Left cardiac atrium (tissue), 4 donors: ENCODE measurements at regions not wholly inside any gene's neighbourhood (a gene's known extent, or its start where the extent isn't known, plus 50 kb on each side); places are given as distances from the start of the nearest gene placed in this dataset.
"Not testable (repeated sequence)": the region's sequence is repeated elsewhere in the genome, so short reads cannot be mapped to it uniquely, and the experiment has no call there.

Experiments
- ATAC-seq, 2 donors: fragments of 200-7000 bp; cut with Tn5 transposase; one replicate each; pipeline ENCODE4 v1.9.1; 2020; ENCODE audit warnings: mild to moderate bottlenecking in 2 of 2, moderate library complexity in 2 of 2
- DNase-seq: peaks from one replicate; pipeline ENCODE4 v3.0.0-alpha.2; 2020
- intact Hi-C, 2 donors: fragments of 100-400 bp; cut with DNase I; formaldehyde crosslinking; loops; one replicate each; pipeline versions ENCODE4 v1.14.1 to v1.15.1; 2022 to 2023
- donor health status: DM: no; HTN: yes; CAD: no.
- donor health status: DM: no; HTN: yes; CAD: no; lungs with severe emphysema.
- donor health status: DM: yes; HTN: yes; CAD: no.
- donor health status: Dilated cardiomyopathy.

DNA sequence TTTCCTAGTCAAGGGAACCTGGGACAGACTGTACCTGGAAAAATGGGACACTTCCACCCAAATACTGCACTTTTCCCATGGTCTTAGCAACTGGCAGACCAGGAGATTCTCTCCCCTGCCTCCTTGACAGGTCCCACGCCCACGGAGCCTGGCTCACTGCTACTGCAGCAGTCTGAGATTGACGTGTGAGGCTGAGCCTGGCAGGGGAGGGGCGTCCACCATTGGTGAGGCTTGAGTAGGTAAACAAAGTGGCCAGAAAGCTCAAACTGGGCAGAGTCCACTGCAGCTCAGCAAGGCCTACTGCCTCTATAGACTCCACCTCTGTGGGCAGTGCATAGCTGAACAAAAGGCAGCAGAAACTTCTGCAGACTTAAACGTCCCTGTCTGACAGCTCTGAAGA, 301.4 kb downstream of the SLITRK2 start:
- intact Hi-C loops, ATAC-seq, DNase-seq: not testable (repeated sequence)

DNA sequence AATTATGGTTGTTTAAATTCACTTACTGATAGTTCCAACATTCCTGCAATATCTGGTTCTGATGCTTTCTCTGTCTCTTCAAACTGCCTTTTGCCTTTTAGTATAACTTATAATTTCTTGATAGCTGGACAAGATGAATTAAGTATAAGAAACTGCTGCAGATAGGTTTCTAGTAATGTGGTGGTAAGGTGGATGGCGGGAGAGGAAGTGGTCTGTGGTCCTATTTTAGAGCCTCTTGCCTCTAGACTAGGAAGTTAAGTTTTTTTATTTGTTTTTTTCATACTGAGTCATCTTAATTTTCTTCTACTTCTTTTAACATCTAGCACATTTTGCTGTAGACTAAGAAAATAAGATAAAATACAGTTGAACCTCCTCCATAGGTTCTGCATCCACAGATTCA, 310.0 kb downstream of the SLITRK2 start:
- ATAC-seq (no peak), DNase-seq (no peak)
- intact Hi-C loops = no loop called here

DNA sequence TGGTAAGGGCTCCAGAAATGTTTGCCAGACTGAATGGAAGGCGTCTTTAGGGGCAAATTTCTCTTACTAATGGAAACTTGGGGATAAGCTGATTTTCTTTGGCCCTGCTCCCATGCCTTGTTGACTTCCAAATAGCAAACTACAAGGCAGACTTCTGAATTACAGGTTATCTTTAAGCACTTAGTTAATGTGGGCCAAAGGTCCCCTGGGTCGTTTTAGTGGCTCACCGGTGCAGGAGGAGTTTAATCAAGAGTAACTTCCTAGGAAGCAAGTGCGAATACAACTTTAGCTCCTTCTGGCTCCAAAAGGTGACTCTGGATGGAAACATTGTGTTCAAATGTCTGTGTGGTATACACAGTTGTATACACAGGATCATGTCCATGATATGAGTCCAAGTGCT, 323.6 kb downstream of the SLITRK2 start:
- ATAC-seq = no peak
- DNase-seq = no peak
- intact Hi-C loops = no loop called here

DNA sequence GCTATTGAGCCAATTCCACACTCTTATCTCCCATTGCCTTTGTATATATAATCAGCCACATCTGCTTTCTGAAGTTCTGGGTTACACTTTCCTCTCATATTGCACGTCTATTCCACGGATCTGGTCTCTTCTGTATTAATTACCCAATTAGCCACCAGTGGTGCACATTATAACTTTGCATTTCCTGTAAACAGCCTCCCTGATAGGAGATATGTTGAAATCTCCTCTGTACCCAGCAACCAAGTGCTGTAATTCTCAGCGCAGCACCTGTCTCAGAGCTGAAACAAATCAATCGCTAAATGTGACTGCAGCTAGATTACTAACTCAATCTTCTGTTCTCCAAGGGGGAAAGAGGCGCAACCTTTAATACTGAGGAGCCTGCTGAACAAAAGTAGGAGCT, 326.4 kb downstream of the SLITRK2 start:
- no peak for DNase-seq
- no peak for ATAC-seq
- intact Hi-C loops = no loop called here

DNA sequence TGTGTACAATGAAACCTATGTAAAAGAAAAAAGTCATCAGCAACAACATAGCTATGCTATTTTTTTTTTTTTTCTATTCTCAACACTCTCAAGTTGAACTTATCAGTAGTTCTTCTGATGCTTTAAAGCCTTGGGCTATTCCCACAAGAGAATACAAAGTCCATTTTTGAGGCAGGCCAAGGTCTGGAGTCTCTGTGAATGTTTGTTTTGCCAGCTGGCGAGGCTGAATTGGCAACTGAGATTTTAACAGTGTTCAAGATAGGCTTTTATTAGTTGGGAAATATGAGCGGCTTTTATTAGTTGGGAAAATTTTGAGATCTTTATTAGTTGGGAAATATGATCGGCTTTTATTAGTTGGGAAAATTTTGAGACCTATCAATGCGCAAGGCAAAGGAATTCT, 336.6 kb downstream of the SLITRK2 start:
- DNase-seq (no peak), ATAC-seq (no peak)
- intact Hi-C loops = no loop called here

DNA sequence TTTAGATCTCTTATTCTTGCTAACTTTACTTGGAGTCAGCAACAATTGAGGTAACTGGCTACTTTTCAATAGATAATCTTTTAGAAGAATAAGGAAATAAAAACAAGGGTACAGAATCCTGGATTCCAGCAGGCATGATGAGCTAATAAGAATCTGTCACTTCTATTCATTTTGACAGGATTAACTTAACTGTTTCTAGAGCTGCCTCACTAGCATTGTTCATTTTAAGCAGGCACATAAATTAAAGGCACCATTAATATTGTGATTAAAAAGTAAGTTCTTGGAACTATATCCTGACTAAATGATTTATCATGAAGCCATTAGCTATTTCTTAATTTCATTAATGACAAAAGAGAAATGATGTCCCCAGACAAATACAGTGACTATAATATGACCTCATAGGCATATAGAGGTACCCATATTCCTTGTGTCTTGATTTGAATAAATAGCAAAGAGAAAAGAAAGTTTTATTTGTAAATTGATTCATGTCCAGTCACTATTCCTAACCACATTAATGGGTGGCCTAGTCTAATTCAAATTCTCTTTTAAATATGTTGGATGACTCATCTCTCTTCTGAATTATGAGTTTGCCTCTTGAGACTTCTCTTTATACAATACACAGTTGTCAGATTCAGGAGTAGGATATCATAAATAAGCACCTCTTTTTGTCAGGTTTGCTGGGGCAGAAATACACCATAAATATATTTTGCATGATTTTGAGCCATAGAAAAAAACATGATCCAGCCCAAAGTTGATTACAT, 343.0 kb downstream of the SLITRK2 start:
- no peak for DNase-seq
- intact Hi-C loops = no loop called here
- no peak for ATAC-seq

DNA sequence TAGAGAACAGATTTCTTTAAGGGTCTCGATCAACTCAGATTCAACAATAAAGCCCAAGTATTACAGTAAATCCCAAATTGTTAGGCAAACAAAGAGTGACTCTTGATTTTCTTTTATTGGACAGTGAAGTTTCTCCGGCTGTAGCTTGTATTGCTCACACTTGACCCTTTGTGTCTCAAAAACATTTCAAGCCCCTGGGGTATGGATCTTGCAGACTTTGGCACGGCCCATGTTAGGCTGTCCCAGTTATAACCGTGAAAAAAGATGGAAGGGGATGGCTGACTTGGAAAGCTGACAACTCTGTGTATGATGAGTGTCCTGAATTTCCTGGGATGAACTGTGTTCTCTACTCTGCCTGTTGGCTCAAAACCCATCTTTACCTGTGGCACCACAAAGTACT, 356.1 kb downstream of the SLITRK2 start:
- ATAC-seq = peak in 1 of 2 donors; percentile 59
- no peak for DNase-seq
- intact Hi-C loops = no loop called here

DNA sequence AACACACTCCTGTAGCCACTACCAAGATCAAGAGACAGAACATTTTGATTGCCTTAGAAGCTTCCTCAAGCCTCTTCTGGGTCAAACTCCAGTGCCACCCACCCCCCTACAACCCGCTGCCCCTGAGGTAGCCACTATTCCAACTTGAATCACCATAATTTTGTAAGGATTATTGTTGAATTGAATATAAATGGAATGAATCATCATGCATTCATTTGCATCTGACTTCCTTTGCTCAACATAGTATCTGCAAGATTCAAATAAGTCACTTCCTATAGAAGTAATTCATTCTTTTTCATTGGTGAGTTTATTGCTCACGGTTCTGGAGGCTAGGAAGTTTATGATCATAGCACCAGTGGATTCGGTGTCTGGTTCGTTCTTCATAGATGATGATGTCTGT, 364.2 kb downstream of the SLITRK2 start:
- ATAC-seq = no peak
- intact Hi-C loops = no loop called here
- DNase-seq = no peak

DNA sequence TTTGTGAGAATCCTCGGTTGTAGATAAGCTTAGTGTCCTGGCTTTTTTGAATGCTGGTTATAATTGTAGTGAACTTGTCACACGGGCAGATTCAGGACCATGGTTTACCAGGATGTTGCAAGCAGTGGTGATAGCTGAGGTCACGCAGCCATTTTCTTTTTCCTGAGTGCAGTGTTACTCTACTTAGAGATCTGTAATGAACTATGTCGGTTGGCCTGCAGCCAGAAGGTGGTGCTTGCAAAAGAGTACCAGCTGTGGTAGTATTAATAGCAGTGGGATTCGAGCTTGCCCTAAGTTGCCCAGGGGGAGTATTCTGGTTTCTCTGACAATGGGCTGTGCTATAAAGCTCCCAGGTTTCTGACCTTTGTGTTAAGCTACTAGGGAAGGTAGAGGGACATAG, 368.9 kb downstream of the SLITRK2 start:
- ATAC-seq (peak in 1 of 2 donors; percentile 23), DNase-seq (no peak)

DNA sequence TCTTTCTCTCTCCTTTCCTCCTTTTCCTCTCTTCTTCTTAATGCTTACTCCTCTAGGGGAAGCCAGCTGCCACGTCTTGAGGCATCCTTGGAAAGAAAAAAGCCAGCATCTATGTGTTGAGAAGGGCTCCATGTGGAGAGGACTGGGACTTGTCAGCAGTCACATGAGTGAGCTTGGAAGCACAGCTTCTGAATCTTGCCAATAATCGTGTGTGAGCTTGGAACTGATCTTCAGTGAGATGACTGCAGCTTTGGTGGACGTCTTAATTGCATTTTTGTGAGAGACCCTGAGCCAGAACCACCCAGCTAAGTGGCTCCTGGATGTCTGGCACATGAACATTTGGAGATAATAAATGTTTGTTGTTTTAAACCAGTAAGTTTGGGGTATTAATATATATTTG, 371.7 kb downstream of the SLITRK2 start:
- DNase-seq = no peak
- intact Hi-C loops = no loop called here
- no peak for ATAC-seq

More for the DNA sequence above, 368.9 kb downstream of the SLITRK2 start:
- intact Hi-C loops = no loop called here

DNA sequence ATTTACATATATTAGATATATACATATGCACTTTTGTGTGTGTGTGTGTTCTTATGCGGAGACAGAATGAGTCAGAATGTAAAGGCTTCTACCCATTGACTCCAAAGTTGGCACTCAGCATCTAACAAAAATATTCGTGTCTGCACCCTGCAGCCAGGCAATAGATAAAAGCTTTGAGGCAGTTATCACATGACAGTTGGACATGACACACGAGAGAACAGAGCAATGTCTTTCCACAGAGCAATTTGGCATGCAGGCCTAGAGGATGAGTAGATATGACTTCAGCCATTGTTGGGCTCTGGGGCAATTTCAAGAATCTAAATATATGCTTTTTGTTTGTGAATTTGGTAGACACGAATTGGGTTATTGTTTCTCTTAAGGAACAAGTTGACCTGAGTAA, 391.2 kb downstream of the SLITRK2 start:
- intact Hi-C loops = no loop called here
- DNase-seq (no peak), ATAC-seq (no peak)

DNA sequence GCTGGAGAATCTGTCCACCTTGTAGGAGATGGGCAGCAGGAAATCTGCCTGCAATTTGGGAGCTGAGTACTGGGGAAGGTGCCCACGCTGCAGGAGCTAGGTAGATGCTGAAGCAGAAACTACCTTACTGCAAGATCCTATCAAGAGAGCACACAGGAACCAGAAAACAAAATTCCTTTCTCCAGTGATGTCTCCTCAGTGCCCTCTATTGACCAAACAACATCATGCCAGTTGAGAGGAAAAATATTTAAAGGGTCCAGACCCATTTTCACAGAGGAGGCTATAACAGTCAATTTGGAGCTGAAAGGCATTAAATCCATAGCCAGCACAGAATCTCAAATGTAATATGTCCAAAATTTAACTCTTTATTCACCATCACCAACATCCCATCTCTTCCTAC, 406.8 kb downstream of the SLITRK2 start:
- DNase-seq (no peak), ATAC-seq (no peak)
- intact Hi-C loops = no loop called here

DNA sequence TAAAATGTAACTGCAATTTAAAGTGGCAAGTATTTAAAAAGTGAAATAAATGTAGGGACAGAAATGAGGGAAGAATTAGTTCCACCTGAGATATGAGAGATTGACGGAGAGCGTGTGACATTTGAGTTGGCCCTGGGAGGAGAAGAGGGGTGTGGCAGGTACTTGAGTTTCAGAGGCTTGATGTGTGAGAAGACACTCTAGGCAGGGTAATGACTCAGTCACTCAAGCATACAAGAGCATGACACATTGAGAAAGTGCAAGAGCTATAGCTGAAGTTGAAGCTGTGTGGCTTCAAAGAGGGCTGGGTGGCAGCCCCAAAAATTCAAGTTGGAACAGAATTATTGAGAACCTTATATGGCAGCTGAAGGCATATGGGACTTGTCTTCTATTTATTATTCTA, 420.5 kb downstream of the SLITRK2 start:
- DNase-seq = no peak
- intact Hi-C loops = no loop called here
- ATAC-seq = no peak

DNA sequence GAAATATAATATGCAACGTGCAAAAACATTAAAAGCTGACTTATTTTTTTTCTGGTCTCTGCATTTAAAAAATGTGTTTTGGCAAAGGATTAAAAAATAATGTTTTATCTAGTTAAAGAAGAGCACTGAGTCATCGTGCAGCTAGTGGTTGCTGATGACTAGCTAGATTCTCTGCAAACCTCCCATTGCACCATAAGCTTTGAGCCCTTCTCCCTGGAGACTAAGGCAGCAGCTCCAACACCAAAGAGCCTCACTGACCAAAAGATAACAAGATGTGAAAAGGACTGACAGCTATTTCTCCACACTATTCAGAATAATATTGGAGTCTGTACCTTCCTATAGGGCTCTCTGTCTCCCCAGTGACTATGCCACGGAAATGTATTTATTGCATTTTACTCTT, 424.3 kb downstream of the SLITRK2 start:
- intact Hi-C loops = no loop called here
- no peak for DNase-seq
- peak in 1 of 2 donors; percentile 44 for ATAC-seq

DNA sequence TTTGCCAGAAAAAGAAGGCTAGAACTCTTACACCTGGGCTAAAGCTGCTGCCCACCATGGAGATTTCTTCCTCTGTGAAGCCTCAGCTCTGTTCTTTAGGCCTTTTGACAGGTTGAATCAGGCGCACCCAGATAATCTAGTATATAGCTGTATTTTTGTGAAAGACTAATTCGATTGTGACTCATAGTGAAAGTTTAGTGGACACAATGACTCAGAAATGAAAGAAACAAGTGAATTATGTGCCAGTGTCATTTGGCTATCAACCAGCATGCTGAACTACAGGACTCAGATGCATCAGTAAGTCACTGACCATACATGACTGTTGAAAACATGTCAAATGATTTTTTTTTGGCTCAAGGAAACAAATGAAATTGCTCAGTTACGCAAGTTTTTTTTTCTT, 425.4 kb downstream of the SLITRK2 start:
- ATAC-seq = no peak
- DNase-seq = no peak
- intact Hi-C loops = no loop called here

DNA sequence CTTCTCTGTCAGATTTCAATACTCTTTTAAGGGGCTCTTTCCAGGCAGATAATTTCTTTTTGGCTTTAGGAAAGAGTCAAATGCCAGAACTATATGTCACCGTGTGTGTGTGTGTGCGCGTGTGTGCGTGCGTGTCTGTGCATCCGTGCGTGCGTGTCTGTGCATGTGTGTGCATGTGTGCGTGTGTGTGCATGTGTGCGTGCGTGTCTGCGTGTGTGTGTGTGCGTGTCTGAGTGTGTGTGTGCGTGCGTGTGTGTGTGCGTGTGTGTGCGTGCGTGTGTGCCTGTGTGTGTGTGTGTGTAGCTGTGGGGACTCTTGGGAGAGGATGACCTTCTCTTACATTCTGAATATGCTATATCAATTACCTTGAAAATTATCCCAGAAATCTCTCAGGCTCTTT, 441.6 kb downstream of the SLITRK2 start:
- intact Hi-C loops = no loop called here
- ATAC-seq = no peak
- DNase-seq = no peak

DNA sequence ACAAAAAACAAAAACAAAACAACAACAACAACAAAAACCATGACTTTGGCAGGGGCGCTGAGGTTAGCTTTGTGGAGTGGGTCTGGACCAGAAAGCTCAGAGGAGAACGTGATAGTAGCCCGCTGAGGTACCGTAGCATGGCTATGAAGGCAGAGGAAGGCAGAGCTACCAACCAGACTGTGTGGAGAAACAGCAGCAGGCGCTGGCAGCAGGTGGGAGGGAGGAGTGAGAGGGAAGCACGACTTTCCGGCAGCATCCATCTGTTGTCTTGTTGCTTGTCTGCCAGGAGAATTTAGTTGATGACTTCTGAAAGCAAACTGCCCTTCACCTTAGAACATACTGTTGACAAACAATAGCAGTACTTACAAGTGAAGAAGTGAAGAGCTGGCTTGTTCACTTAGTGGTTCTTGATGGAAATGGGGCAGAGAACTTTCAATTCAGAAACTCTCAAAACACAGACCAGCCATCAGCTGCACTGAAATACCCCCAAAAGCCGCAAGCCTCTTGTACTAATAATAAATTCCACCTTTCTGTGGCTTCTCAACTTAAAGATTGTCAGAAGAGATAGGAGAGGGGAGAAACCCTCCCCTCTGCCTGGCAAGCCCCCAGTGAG, 447.2 kb downstream of the SLITRK2 start:
- DNase-seq (no peak), ATAC-seq (no peak)
- intact Hi-C loops = no loop called here

DNA sequence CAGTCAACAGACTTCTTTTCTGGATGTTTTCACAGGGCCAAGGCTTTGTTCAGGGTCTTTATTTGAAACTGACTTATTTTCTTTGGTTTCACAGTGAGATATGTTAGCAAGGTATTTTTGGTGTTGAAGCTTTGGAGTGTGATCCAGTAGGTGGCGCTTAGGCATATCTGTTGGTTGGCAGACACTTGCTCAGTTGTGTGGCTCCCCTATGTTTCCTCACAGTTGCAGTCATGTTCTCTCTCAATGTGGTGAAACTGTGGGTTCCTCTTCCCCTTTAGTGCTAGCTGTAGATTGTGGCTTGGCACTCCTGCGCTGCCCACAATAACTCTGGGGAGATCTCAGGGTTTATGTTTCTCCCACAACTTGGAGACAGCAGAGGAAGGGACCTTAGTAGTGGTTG, 460.8 kb downstream of the SLITRK2 start:
- intact Hi-C loops = no loop called here
- no peak for DNase-seq
- ATAC-seq = no peak
